HG03571 (cell line): ENCODE measurements at regions not wholly inside any gene's neighbourhood (a gene's known extent, or its start where the extent isn't known, plus 50 kb on each side); places are given as distances from the start of the nearest gene placed in this dataset.
"Not testable (repeated sequence)": the region's sequence is repeated elsewhere in the genome, so short reads cannot be mapped to it uniquely, and the experiment has no call there.

ENCODE experiments used
- ATAC-seq: cut with Tn5 transposase; IDR thresholded peaks from one replicate; pipeline ENCODE4 v1.9.1; 2021; ENCODE audit not compliant: unreplicated experiment

GRCh38 chr7:109579901-109580300 is 1010.2 kb downstream of the DNAJB9 start:
- ATAC-seq: no peak

- no peak for ATAC-seq
Measured at GRCh38 chr7:109582211-109582610, 1012.5 kb downstream of the DNAJB9 start.

GRCh38 chr7:109596948-109597347 is 1027.3 kb downstream of the DNAJB9 start:
- ATAC-seq: not testable (repeated sequence)

GRCh38 chr7:109611656-109612055 is 1042.0 kb downstream of the DNAJB9 start:
- no peak for ATAC-seq

- ATAC-seq: no peak
Measured at GRCh38 chr7:109616551-109617069, 1046.9 kb downstream of the DNAJB9 start.

GRCh38 chr7:109622320-109622719 is 1052.6 kb downstream of the DNAJB9 start:
- ATAC-seq: no peak

GRCh38 chr7:109632890-109633289 is 1063.2 kb downstream of the DNAJB9 start:
- not testable (repeated sequence) for ATAC-seq

GRCh38 chr7:109635374-109635773 is 1065.7 kb downstream of the DNAJB9 start:
- ATAC-seq: no peak

- ATAC-seq: no peak
Measured at GRCh38 chr7:109637428-109637990, 1067.8 kb downstream of the DNAJB9 start.

GRCh38 chr7:109638321-109638720 is 1068.6 kb downstream of the DNAJB9 start:
- no peak for ATAC-seq

GRCh38 chr7:109639561-109639960 is 1069.9 kb downstream of the DNAJB9 start:
- no peak for ATAC-seq

GRCh38 chr7:109641445-109641844 is 1071.8 kb downstream of the DNAJB9 start:
- ATAC-seq: no peak

GRCh38 chr7:109646124-109646523 is 1076.5 kb downstream of the DNAJB9 start:
- ATAC-seq: no peak

GRCh38 chr7:109646594-109646993 is 1076.9 kb downstream of the DNAJB9 start:
- not testable (repeated sequence) for ATAC-seq

GRCh38 chr7:109647263-109647662 is 1077.6 kb downstream of the DNAJB9 start:
- not testable (repeated sequence) for ATAC-seq

GRCh38 chr7:109659261-109659660 is 1089.6 kb downstream of the DNAJB9 start:
- ATAC-seq: no peak

- no peak for ATAC-seq
Measured at GRCh38 chr7:109660401-109660800, 1090.7 kb downstream of the DNAJB9 start.

- ATAC-seq: no peak
Measured at GRCh38 chr7:109663806-109664205, 1094.1 kb downstream of the DNAJB9 start.

- not testable (repeated sequence) for ATAC-seq
Measured at GRCh38 chr7:109687269-109687668, 1117.6 kb downstream of the DNAJB9 start.

- ATAC-seq: not testable (repeated sequence)
Measured at GRCh38 chr7:109692613-109693012, 1122.9 kb downstream of the DNAJB9 start.

GRCh38 chr7:109694149-109695071 is 1124.7 kb downstream of the DNAJB9 start:
- no peak for ATAC-seq

- no peak for ATAC-seq
Measured at GRCh38 chr7:109695419-109695818, 1125.7 kb downstream of the DNAJB9 start.
